ENCODE measurements at regions not wholly inside any gene's neighbourhood (a gene's known extent, or its start where the extent isn't known, plus 50 kb on each side); places are given as distances from the start of the nearest gene placed in this dataset.

GRCh38 chr1:184813528-184814089, 59.0 kb upstream of the EDEM3 start:
- no peak overlapping the region for H3K4me3 ChIP-seq
- H3K27me3 ChIP-seq = no peaks in the 10 kb centered on the region
- 71% methylated on average over 2 of the region's 2 CpGs for WGBS
- no peaks in the 10 kb centered on the region for H3K9me3 ChIP-seq
- TF ChIP-seq CTCF (IDR thresholded peaks at IDR 0.05) (no peak), POLR2A (IDR thresholded peaks at IDR 0.05) (no peak), EP300 (IDR thresholded peaks at IDR 0.05) (no peak), POLR2AphosphoS5 (IDR thresholded peaks at IDR 0.05) (no peak)
- peaks cover 4% of the 10 kb centered on the region for H3K36me3 ChIP-seq
- DNase-seq (ENCODE audit: low spot score in 2 of 2) = no peak
- H3K4me1 ChIP-seq = peaks cover 5% of the 10 kb centered on the region
- H3K27ac ChIP-seq = no peak overlapping the region

GRCh38 chr1:184811439-184812111, 56.9 kb upstream of the EDEM3 start:
- no peak for TF ChIP-seq POLR2A (IDR thresholded peaks at IDR 0.05)
- TF ChIP-seq POLR2AphosphoS5 (IDR thresholded peaks at IDR 0.05) = no peak
- no peak for TF ChIP-seq EP300 (IDR thresholded peaks at IDR 0.05)
- H3K27ac ChIP-seq = no peak overlapping the region

GRCh38 chr1:184810735-184811343, 56.2 kb upstream of the EDEM3 start:
- no peak for DNase-seq (ENCODE audit: low spot score in 2 of 2)
- H3K4me1 ChIP-seq = peaks cover 9% of the 10 kb centered on the region
- H3K27ac ChIP-seq = no peak overlapping the region
- WGBS = 52% methylated on average over 11 of the region's 11 CpGs
- no peak for TF ChIP-seq CTCF (IDR thresholded peaks at IDR 0.05)
- no peak for TF ChIP-seq POLR2AphosphoS5 (IDR thresholded peaks at IDR 0.05)
- TF ChIP-seq POLR2A (IDR thresholded peaks at IDR 0.05) = no peak
- no peak for TF ChIP-seq EP300 (IDR thresholded peaks at IDR 0.05)
- H3K36me3 ChIP-seq = no peaks in the 10 kb centered on the region
- no peaks in the 10 kb centered on the region for H3K27me3 ChIP-seq
- H3K4me3 ChIP-seq = no peak overlapping the region
- no peaks in the 10 kb centered on the region for H3K9me3 ChIP-seq

More at GRCh38 chr1:184811439-184812111, 56.9 kb upstream of the EDEM3 start:
- whole genome bisulfite sequencing = 66% methylated on average over 19 of the region's 19 CpGs
- H3K9me3 ChIP-seq = no peaks in the 10 kb centered on the region
- peaks cover 5% of the 10 kb centered on the region for H3K4me1 ChIP-seq
- H3K4me3 ChIP-seq = no peak overlapping the region
- DNase-seq (ENCODE audit: low spot score in 2 of 2) = no peak
- no peaks in the 10 kb centered on the region for H3K36me3 ChIP-seq
- no peaks in the 10 kb centered on the region for H3K27me3 ChIP-seq

GRCh38 chr1:184806296-184806721, 51.7 kb upstream of the EDEM3 start:
- TF ChIP-seq EP300 (IDR thresholded peaks at IDR 0.05) = no peak
- no peak for TF ChIP-seq POLR2A (IDR thresholded peaks at IDR 0.05)
- TF ChIP-seq CTCF (IDR thresholded peaks at IDR 0.05) = no peak
- TF ChIP-seq POLR2AphosphoS5 (IDR thresholded peaks at IDR 0.05) = no peak
- WGBS = 80% methylated on average over 5 of the region's 5 CpGs
- H3K27ac ChIP-seq = no peak overlapping the region
- no peak for DNase-seq (ENCODE audit: low spot score in 2 of 2)
- H3K4me1 ChIP-seq = peaks cover 24% of the 10 kb centered on the region
- H3K4me3 ChIP-seq = no peak overlapping the region
- H3K36me3 ChIP-seq = peaks cover 3% of the 10 kb centered on the region
- no peaks in the 10 kb centered on the region for H3K27me3 ChIP-seq
- no peaks in the 10 kb centered on the region for H3K9me3 ChIP-seq

GRCh38 chr1:184805667-184806295, 51.1 kb upstream of the EDEM3 start:
- 20% methylated on average over 11 of the region's 13 CpGs for WGBS
- Histone ChIP-seq H3K27ac (no peak overlapping the region), H3K36me3 (peaks cover 3% of the 10 kb centered on the region), H3K9me3 (no peaks in the 10 kb centered on the region), H3K4me3 (no peak overlapping the region), H3K27me3 (no peaks in the 10 kb centered on the region), H3K4me1 (peaks cover 21% of the 10 kb centered on the region)
- TF ChIP-seq POLR2A (IDR thresholded peaks at IDR 0.05) = no peak
- TF ChIP-seq CTCF (IDR thresholded peaks at IDR 0.05) = peak; percentile 78 to 96
- DNase-seq (ENCODE audit: low spot score in 2 of 2) = peak; percentile 92
